Peyer's patch (tissue), 4 donors: ENCODE measurements at regions not wholly inside any gene's neighbourhood (a gene's known extent, or its start where the extent isn't known, plus 50 kb on each side); places are given as distances from the start of the nearest gene placed in this dataset.
"Not testable (repeated sequence)": the region's sequence is repeated elsewhere in the genome, so short reads cannot be mapped to it uniquely, and the experiment has no call there.

Experiments used
- DNase-seq, 3 donors: peaks; one replicate each; pipeline ENCODE4 v3.0.0-alpha.2; 2017 to 2019
- H3K27ac ChIP-seq, 4 donors: fragments of 200-600 bp; sonication (generic); one replicate each; pipeline ENCODE4 v1.5.1; 2016 to 2019
- H3K27me3 ChIP-seq, 2 donors: fragments of 200-600 bp; sonication (generic); one replicate each; pipeline ENCODE4 v1.5.1; 2019
- H3K36me3 ChIP-seq, 3 donors: fragments of 200-600 bp; sonication (generic); one replicate each; pipeline ENCODE4 v1.5.1; 2016 to 2019
- H3K4me1 ChIP-seq, 4 donors: fragments of 200-600 bp; sonication (generic); one replicate each; pipeline ENCODE4 v1.5.1; 2016 to 2019
- H3K4me3 ChIP-seq, 4 donors: fragments of 200-600 bp; sonication (generic); 1 replicate in 3 of 4; 2 replicates in 1 of 4; pipeline ENCODE4 v1.5.1; 2016 to 2019; ENCODE audit warnings: mild to moderate bottlenecking in 1 of 4
- H3K9me3 ChIP-seq, 4 donors: fragments of 200-600 bp; sonication (generic); one replicate each; pipeline ENCODE4 v1.5.1; 2016 to 2019; ENCODE audit warnings: mild to moderate bottlenecking in 1 of 4
- CTCF ChIP-seq, 6 experiments: fragments of 450-650 bp in 4 of 6; fragments of 200-600 bp in 2 of 6; sonication (generic) in 1 of 6; IDR thresholded peaks; one replicate each; pipeline ENCODE4 v1.5.1; 2017 to 2019; ENCODE audit warnings: antibody characterized with exemption in 6 of 6, mild to moderate bottlenecking in 3 of 6, moderate library complexity in 1 of 6
- POLR2A ChIP-seq, 2 donors: fragments of 450-650 bp; IDR thresholded peaks; one replicate each; pipeline ENCODE4 v1.5.1; 2017; ENCODE audit warnings: antibody characterized with exemption in 2 of 2, mild to moderate bottlenecking in 2 of 2, moderate library complexity in 2 of 2

GRCh38 chr5:106076655-106077054 lies 1594.1 kb downstream of the EFNA5 start:
- no peaks in the 10 kb centered on the region for H3K4me1 ChIP-seq
- TF ChIP-seq CTCF (IDR thresholded peaks at IDR 0.05) (no peak), POLR2A (IDR thresholded peaks at IDR 0.05) (no peak)
- no peak overlapping the region for H3K4me3 ChIP-seq
- H3K27me3 ChIP-seq, result no peaks in the 10 kb centered on the region
- H3K36me3 ChIP-seq, result no peaks in the 10 kb centered on the region
- H3K9me3 ChIP-seq, result no peaks in the 10 kb centered on the region
- H3K27ac ChIP-seq, result no peak overlapping the region
- DNase-seq, result no peak

- H3K27ac ChIP-seq, result no peak overlapping the region
- no peaks in the 10 kb centered on the region for H3K36me3 ChIP-seq
- DNase-seq, result no peak
- no peaks in the 10 kb centered on the region for H3K27me3 ChIP-seq
- no peak overlapping the region for H3K4me3 ChIP-seq
- H3K9me3 ChIP-seq, result no peaks in the 10 kb centered on the region
- H3K4me1 ChIP-seq, result no peaks in the 10 kb centered on the region
- TF ChIP-seq CTCF (IDR thresholded peaks at IDR 0.05), result no peak
- TF ChIP-seq POLR2A (IDR thresholded peaks at IDR 0.05), result no peak
Observed at GRCh38 chr5:106072208-106072607, 1598.5 kb downstream of the EFNA5 start.

GRCh38 chr5:106047341-106047740 lies 1623.4 kb downstream of the EFNA5 start:
- TF ChIP-seq POLR2A (IDR thresholded peaks at IDR 0.05), result no peak
- no peak for TF ChIP-seq CTCF (IDR thresholded peaks at IDR 0.05)
- Histone ChIP-seq H3K27ac (no peak overlapping the region), H3K4me1 (no peaks in the 10 kb centered on the region), H3K9me3 (no peaks in the 10 kb centered on the region), H3K36me3 (no peaks in the 10 kb centered on the region), H3K4me3 (no peak overlapping the region), H3K27me3 (no peaks in the 10 kb centered on the region)
- DNase-seq, result no peak

GRCh38 chr5:106032069-106032468 lies 1638.7 kb downstream of the EFNA5 start:
- H3K9me3 ChIP-seq, H3K27me3 ChIP-seq, DNase-seq, H3K4me1 ChIP-seq, H3K36me3 ChIP-seq, H3K27ac ChIP-seq, H3K4me3 ChIP-seq: not testable (repeated sequence)

GRCh38 chr5:106028314-106028713 lies 1642.4 kb downstream of the EFNA5 start:
- Histone ChIP-seq H3K36me3 (no peaks in the 10 kb centered on the region), H3K4me3 (no peak overlapping the region), H3K4me1 (no peaks in the 10 kb centered on the region), H3K27me3 (no peaks in the 10 kb centered on the region), H3K27ac (no peak overlapping the region), H3K9me3 (no peaks in the 10 kb centered on the region)
- DNase-seq, result no peak
- TF ChIP-seq POLR2A (IDR thresholded peaks at IDR 0.05) (no peak), CTCF (IDR thresholded peaks at IDR 0.05) (no peak)

GRCh38 chr5:106020894-106021293 lies 1649.8 kb downstream of the EFNA5 start:
- Histone ChIP-seq H3K4me1 (no peaks in the 10 kb centered on the region), H3K27ac (no peak overlapping the region), H3K36me3 (no peaks in the 10 kb centered on the region), H3K4me3 (no peak overlapping the region), H3K27me3 (no peaks in the 10 kb centered on the region), H3K9me3 (no peaks in the 10 kb centered on the region)
- TF ChIP-seq POLR2A (IDR thresholded peaks at IDR 0.05) (no peak), CTCF (IDR thresholded peaks at IDR 0.05) (no peak)
- no peak for DNase-seq
